ENCODE measurements at regions not wholly inside any gene's neighbourhood (a gene's known extent, or its start where the extent isn't known, plus 50 kb on each side); places are given as distances from the start of the nearest gene placed in this dataset.
A peak's percentile ranks its signal among the peaks of the same experiment; 100 is the strongest.

DNA sequence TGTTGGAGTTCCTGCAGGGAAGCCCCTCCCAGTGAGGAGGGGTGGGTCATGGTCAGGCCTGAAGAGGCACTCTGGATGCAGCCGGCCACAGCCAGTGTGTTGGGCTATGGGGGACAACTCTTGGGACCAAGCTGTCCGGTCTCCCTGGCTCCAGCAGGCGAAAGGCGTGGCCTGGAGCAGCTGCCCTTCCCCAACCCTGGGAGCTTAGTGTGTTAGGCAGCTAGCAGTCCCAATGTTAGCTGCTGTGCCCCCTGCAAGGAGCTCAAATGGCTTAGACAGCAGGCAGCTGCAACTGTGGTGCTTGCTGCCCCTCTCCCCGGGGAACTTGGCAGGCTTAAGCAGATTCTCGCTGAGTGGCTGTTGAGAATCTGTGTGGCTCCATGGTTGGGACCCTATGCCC, 67.5 kb upstream of the ACTBL2 start:
- Histone ChIP-seq H3K9me3 (ENCODE audit: low read depth) (no peaks in the 10 kb centered on the region), H2AFZ (replicated peaks) (no peak overlapping the region), H3K79me2 (ENCODE audit: low read depth) (no peaks in the 10 kb centered on the region), H3K36me3 (no peaks in the 10 kb centered on the region), H3K9ac (no peak overlapping the region), H4K20me1 (ENCODE audit: low read depth) (no peaks in the 10 kb centered on the region), H3K4me2 (no peak overlapping the region), H3K27ac (no peak overlapping the region), H3K4me1 (no peaks in the 10 kb centered on the region), H3F3A (ENCODE audit: low read depth) (no peaks in the 10 kb centered on the region), H3K4me3 (no peak overlapping the region), H3K27me3 (no peaks in the 10 kb centered on the region)
- Mint-ChIP-seq H3K27ac (no peak overlapping the region), H3K9me3 (no peaks in the 10 kb centered on the region), H3K4me3 (no peak overlapping the region), H3K4me1 (no peaks in the 10 kb centered on the region), H3K27me3 (ENCODE audit: insufficient read depth, low read depth) (peaks cover 2% of the 10 kb centered on the region), H3K36me3 (no peaks in the 10 kb centered on the region)
- TF ChIP-seq, protein P1, sequence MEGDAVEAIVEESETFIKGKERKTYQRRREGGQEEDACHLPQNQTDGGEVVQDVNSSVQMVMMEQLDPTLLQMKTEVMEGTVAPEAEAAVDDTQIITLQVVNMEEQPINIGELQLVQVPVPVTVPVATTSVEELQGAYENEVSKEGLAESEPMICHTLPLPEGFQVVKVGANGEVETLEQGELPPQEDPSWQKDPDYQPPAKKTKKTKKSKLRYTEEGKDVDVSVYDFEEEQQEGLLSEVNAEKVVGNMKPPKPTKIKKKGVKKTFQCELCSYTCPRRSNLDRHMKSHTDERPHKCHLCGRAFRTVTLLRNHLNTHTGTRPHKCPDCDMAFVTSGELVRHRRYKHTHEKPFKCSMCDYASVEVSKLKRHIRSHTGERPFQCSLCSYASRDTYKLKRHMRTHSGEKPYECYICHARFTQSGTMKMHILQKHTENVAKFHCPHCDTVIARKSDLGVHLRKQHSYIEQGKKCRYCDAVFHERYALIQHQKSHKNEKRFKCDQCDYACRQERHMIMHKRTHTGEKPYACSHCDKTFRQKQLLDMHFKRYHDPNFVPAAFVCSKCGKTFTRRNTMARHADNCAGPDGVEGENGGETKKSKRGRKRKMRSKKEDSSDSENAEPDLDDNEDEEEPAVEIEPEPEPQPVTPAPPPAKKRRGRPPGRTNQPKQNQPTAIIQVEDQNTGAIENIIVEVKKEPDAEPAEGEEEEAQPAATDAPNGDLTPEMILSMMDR (IDR thresholded peaks at IDR 0.05): no peak
- TF ChIP-seq EZH2 (IDR thresholded peaks at IDR 0.05) (no peak), EZH2phosphoT487 (IDR thresholded peaks at IDR 0.05) (no peak)
- DNase-seq (ENCODE audit: low spot score): peak; percentile 31

DNA sequence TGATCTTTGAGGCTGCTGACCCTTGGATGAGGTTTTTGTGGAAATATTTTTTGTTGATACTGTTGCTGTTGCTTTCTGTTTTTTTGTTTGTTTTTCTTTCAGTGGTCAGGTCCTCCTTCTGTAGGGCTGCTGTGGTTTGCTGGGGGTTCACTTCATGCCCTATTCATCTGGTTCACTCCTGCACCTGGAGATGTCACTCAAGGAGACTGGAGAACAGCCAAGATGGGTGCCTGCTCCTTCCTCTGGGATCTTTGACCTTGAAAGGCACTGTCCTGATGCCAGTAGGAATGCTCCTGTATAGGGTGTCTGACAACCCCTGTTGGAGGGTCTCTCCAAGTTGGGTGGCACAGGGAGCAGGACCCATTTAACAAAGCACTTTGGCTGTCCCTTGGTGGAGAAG, 67.0 kb upstream of the ACTBL2 start:
- Histone ChIP-seq H3K27ac (no peak overlapping the region), H3F3A (ENCODE audit: low read depth) (no peaks in the 10 kb centered on the region), H3K9ac (no peak overlapping the region), H3K9me3 (ENCODE audit: low read depth) (no peaks in the 10 kb centered on the region), H3K79me2 (ENCODE audit: low read depth) (no peaks in the 10 kb centered on the region), H3K4me1 (no peaks in the 10 kb centered on the region), H3K36me3 (no peaks in the 10 kb centered on the region), H3K4me2 (no peak overlapping the region), H2AFZ (replicated peaks) (no peak overlapping the region), H4K20me1 (ENCODE audit: low read depth) (no peaks in the 10 kb centered on the region), H3K27me3 (no peaks in the 10 kb centered on the region), H3K4me3 (no peak overlapping the region)
- no peak for DNase-seq (ENCODE audit: low spot score)
- H3K9me3 Mint-ChIP-seq: no peaks in the 10 kb centered on the region
- H3K36me3 Mint-ChIP-seq: no peaks in the 10 kb centered on the region
- H3K27me3 Mint-ChIP-seq (ENCODE audit: insufficient read depth, low read depth): no peaks in the 10 kb centered on the region
- H3K4me3 Mint-ChIP-seq: no peak overlapping the region
- no peak overlapping the region for H3K27ac Mint-ChIP-seq
- TF ChIP-seq, protein P1 (IDR thresholded peaks at IDR 0.05): no peak
- TF ChIP-seq EZH2phosphoT487 (IDR thresholded peaks at IDR 0.05): no peak
- TF ChIP-seq EZH2 (IDR thresholded peaks at IDR 0.05): no peak
- no peaks in the 10 kb centered on the region for H3K4me1 Mint-ChIP-seq

DNA sequence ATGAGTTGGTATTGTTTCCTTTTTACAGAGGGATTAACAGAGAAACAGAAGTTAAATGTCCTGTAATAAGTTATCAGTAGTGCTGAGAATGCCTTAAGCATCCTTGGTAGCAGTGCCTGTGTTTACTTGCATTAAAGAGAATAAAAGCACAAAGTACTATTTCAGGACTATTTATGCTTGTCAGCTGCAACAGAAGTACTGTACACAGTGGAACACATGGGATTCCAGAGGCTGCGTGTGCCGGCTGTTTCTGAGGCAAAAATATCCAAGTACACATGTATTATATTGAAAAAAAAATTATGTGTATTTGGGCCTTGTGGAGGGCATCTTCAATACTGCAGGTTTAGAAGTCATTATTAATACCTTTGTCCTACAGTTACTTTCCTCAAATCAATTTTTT, 58.2 kb upstream of the ACTBL2 start:
- no peak for TF ChIP-seq EZH2 (IDR thresholded peaks at IDR 0.05)
- TF ChIP-seq EZH2phosphoT487 (IDR thresholded peaks at IDR 0.05): no peak
- TF ChIP-seq, protein P1 (IDR thresholded peaks at IDR 0.05): no peak
- H4K20me1 ChIP-seq (ENCODE audit: low read depth): no peaks in the 10 kb centered on the region
- H3K27ac ChIP-seq: no peak overlapping the region
- no peak overlapping the region for H3K4me2 ChIP-seq
- H3K4me3 ChIP-seq: no peak overlapping the region
- DNase-seq (ENCODE audit: low spot score): no peak
- H3K9ac ChIP-seq: no peak overlapping the region
- no peaks in the 10 kb centered on the region for H3K27me3 ChIP-seq
- no peaks in the 10 kb centered on the region for H3K9me3 ChIP-seq (ENCODE audit: low read depth)
- no peak overlapping the region for H2AFZ ChIP-seq (replicated peaks)
- H3F3A ChIP-seq (ENCODE audit: low read depth): no peaks in the 10 kb centered on the region
- H3K36me3 ChIP-seq: no peaks in the 10 kb centered on the region
- Mint-ChIP-seq H3K36me3 (no peaks in the 10 kb centered on the region), H3K4me3 (no peak overlapping the region), H3K9me3 (no peaks in the 10 kb centered on the region), H3K4me1 (peaks cover 3% of the 10 kb centered on the region), H3K27me3 (ENCODE audit: insufficient read depth, low read depth) (peaks cover 2% of the 10 kb centered on the region), H3K27ac (no peak overlapping the region)
- no peaks in the 10 kb centered on the region for H3K4me1 ChIP-seq
- H3K79me2 ChIP-seq (ENCODE audit: low read depth): no peaks in the 10 kb centered on the region
